Hepatocyte (in vitro differentiated cells): ENCODE measurements at regions not wholly inside any gene's neighbourhood (a gene's known extent, or its start where the extent isn't known, plus 50 kb on each side); places are given as distances from the start of the nearest gene placed in this dataset.

Source experiments
- DNase-seq: peaks from one replicate; pipeline ENCODE4 v3.0.0-alpha.2; 2016; ENCODE audit warnings: low spot score
- H2AFZ ChIP-seq: fragments of 200-600 bp; sonication (generic); 2 replicates; pipeline ENCODE4 v1.6.0; 2016; ENCODE audit warnings: antibody characterized with exemption, mild to moderate bottlenecking
- H3K27ac ChIP-seq: fragments of 200-600 bp; sonication (generic); 2 replicates; pipeline ENCODE4 v1.5.1; 2016; ENCODE audit warnings: mild to moderate bottlenecking
- H3K27me3 ChIP-seq: fragments of 200-600 bp; sonication (generic); 2 replicates; pipeline ENCODE4 v1.6.1; 2016
- H3K36me3 ChIP-seq: fragments of 200-600 bp; sonication (generic); replicated peaks from 2 replicates; pipeline ENCODE4 v1.5.1; 2016; ENCODE audit warnings: low read depth; ENCODE audit not compliant: insufficient read depth
- H3K4me1 ChIP-seq: fragments of 200-600 bp; sonication (generic); 2 replicates; pipeline ENCODE4 v1.5.1; 2016; ENCODE audit warnings: mild to moderate bottlenecking, moderate library complexity; ENCODE audit not compliant: insufficient read depth
- H3K4me2 ChIP-seq: fragments of 200-600 bp; sonication (generic); 2 replicates; pipeline ENCODE4 v1.6.0; 2016
- H3K4me3 ChIP-seq: fragments of 200-600 bp; sonication (generic); 2 replicates; pipeline ENCODE4 v1.5.1; 2016; ENCODE audit warnings: mild to moderate bottlenecking
- H3K79me2 ChIP-seq: fragments of 200-600 bp; sonication (generic); 2 replicates; pipeline ENCODE4 v1.6.0; 2017; ENCODE audit warnings: mild to moderate bottlenecking
- H3K9me2 ChIP-seq: fragments of 200-600 bp; sonication (generic); replicated peaks from 2 replicates; pipeline ENCODE4 v1.6.0; 2017; ENCODE audit warnings: mild to moderate bottlenecking; ENCODE audit not compliant: insufficient read depth
- H3K9me3 ChIP-seq: fragments of 200-600 bp; sonication (generic); 2 replicates; pipeline ENCODE4 v1.5.1; 2016; ENCODE audit warnings: low read depth, mild to moderate bottlenecking
- H4K20me1 ChIP-seq: fragments of 200-600 bp; sonication (generic); 2 replicates; pipeline ENCODE4 v1.6.0; 2016; ENCODE audit warnings: mild to moderate bottlenecking; ENCODE audit not compliant: insufficient read depth, poor library complexity, severe bottlenecking
- EZH2 ChIP-seq: fragments of 200-600 bp; sonication (generic); IDR thresholded peaks from 2 replicates; pipeline ENCODE4 v1.6.1; 2016; ENCODE audit warnings: antibody characterized with exemption, mild to moderate bottlenecking, borderline replicate concordance
- EZH2phosphoT487 ChIP-seq: fragments of 200-600 bp; sonication (generic); IDR thresholded peaks from one replicate; pipeline ENCODE4 v1.6.1; 2018; ENCODE audit warnings: antibody characterized with exemption, mild to moderate bottlenecking, low read depth, moderate library complexity; ENCODE audit not compliant: unreplicated experiment, severe bottlenecking
- WGBS: methylation state at CpG from one replicate; pipeline ENCODE4 v1.1.6; 2016; ENCODE audit warnings: low lambda C conversion rate; ENCODE audit errors: missing lambda C conversion rate; 5-methylcytosine and 5-hydroxymethylcytosine counted together
- TF ChIP-seq, protein P1 (sequence below): fragments of 200-600 bp; sonication (generic); IDR thresholded peaks from 2 replicates; pipeline ENCODE4 v1.5.1; 2016; ENCODE audit warnings: antibody characterized with exemption, mild to moderate bottlenecking; ENCODE audit not compliant: poor library complexity

DNA sequence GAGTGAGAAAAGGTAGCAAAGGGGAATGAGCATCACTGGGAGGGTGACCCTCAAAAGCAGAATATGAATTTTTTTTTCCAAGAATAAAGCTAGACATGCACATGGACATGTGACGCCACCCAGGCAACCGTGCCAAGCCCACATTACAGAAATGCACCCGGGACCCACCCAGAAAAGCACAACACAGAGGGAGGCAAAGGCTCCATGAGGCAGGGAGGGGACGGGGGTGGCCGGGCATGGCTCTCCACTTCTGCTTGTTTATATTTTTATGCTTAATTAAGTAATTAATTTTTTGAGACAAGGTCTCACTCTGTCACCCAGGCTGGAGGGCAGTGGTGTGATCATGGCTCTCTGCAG lies 1524.3 kb downstream of the BRD1 start:
- H3K27ac ChIP-seq: no peak overlapping the region
- H2AFZ ChIP-seq: no peak overlapping the region
- no peak for DNase-seq
- no peaks in the 10 kb centered on the region for H3K27me3 ChIP-seq
- WGBS: 93% methylated on average over 5 of the region's 5 CpGs
- H3K9me2 ChIP-seq: no peaks in the 10 kb centered on the region
- H3K4me3 ChIP-seq: no peak overlapping the region
- no peak overlapping the region for H3K4me2 ChIP-seq
- H3K4me1 ChIP-seq: no peaks in the 10 kb centered on the region
- H3K79me2 ChIP-seq: no peaks in the 10 kb centered on the region
- H3K9me3 ChIP-seq: no peaks in the 10 kb centered on the region
- no peaks in the 10 kb centered on the region for H4K20me1 ChIP-seq
- TF ChIP-seq EZH2 (no peak), EZH2phosphoT487 (no peak)
- TF ChIP-seq, protein P1, sequence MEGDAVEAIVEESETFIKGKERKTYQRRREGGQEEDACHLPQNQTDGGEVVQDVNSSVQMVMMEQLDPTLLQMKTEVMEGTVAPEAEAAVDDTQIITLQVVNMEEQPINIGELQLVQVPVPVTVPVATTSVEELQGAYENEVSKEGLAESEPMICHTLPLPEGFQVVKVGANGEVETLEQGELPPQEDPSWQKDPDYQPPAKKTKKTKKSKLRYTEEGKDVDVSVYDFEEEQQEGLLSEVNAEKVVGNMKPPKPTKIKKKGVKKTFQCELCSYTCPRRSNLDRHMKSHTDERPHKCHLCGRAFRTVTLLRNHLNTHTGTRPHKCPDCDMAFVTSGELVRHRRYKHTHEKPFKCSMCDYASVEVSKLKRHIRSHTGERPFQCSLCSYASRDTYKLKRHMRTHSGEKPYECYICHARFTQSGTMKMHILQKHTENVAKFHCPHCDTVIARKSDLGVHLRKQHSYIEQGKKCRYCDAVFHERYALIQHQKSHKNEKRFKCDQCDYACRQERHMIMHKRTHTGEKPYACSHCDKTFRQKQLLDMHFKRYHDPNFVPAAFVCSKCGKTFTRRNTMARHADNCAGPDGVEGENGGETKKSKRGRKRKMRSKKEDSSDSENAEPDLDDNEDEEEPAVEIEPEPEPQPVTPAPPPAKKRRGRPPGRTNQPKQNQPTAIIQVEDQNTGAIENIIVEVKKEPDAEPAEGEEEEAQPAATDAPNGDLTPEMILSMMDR: no peak
- H3K36me3 ChIP-seq: no peaks in the 10 kb centered on the region

DNA sequence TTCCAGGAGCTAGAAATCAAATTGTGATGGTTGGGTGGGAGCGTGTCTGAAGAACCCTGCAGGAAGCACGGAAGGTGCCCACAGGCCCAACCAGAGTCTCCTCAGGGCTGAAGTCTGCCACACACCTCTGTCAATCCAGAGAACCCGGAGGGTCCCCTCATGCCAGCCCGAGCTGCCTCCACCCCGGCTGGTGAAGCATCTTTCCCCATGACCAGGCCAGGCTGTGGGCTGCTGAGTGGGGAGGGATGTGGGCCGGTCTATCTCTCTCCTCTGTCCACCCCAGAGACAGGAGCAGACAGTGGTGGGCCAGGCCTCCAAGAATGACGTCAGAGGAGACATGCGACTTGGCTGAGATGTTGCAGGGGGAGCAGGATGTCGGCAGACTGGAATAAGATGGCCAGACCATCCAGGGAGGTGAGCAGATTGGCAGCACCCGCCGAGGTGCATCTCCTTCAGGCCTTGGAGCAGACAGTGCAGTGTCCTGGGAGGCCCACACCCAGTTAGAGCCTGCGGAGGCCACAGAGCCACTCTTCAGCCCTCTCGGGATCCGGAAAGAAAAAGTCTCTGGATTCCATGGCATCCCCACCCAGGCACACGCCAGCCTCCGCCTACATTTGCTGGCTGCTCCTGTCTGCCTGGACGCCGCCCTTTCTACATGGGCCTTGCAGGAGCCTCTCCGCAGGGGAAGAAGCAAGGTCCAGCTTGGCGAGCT lies 1524.9 kb downstream of the BRD1 start:
- whole genome bisulfite sequencing: 88% methylated on average over 20 of the region's 20 CpGs

DNA sequence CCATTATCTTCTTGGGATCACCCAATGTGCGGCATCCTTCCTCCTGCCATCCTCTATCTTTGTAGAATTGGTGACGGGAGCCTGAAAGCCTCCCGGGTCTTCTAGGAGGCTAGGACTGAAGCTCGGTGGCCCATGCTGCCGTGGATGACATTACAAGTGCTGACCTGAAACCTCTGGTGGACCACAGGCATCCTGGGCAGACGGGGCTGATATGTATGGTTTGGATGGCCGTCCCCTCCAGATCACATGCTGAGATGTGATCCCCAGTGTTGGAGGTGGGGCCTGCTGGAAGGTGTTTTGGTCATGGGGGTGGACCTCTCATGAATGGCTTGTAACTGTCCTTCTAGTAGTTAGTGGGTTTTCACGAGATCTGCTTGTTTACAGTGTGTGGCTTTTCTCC lies 1525.8 kb downstream of the BRD1 start:
- H3K9me3 ChIP-seq: no peaks in the 10 kb centered on the region
- no peak overlapping the region for H3K27ac ChIP-seq
- TF ChIP-seq, protein P1: no peak
- TF ChIP-seq EZH2phosphoT487 (no peak), EZH2 (no peak)
- no peaks in the 10 kb centered on the region for H3K36me3 ChIP-seq
- H3K4me3 ChIP-seq: no peak overlapping the region
- no peaks in the 10 kb centered on the region for H3K79me2 ChIP-seq
- no peak for DNase-seq
- no peaks in the 10 kb centered on the region for H3K27me3 ChIP-seq
- 85% methylated on average over 8 of the region's 8 CpGs for WGBS
- H3K4me1 ChIP-seq: no peaks in the 10 kb centered on the region
- no peak overlapping the region for H3K4me2 ChIP-seq
- no peak overlapping the region for H2AFZ ChIP-seq
- H4K20me1 ChIP-seq: no peaks in the 10 kb centered on the region
- H3K9me2 ChIP-seq: no peaks in the 10 kb centered on the region

More for the DNA sequence above, 1524.9 kb downstream of the BRD1 start:
- DNase-seq: no peak
- TF ChIP-seq, protein P1: no peak
- TF ChIP-seq EZH2: no peak
- H3K36me3 ChIP-seq: no peaks in the 10 kb centered on the region
- no peak overlapping the region for H2AFZ ChIP-seq
- H3K4me2 ChIP-seq: no peak overlapping the region
- no peaks in the 10 kb centered on the region for H3K9me3 ChIP-seq
- no peaks in the 10 kb centered on the region for H3K4me1 ChIP-seq
- H3K4me3 ChIP-seq: no peak overlapping the region
- H4K20me1 ChIP-seq: no peaks in the 10 kb centered on the region
- no peaks in the 10 kb centered on the region for H3K79me2 ChIP-seq
- no peak overlapping the region for H3K27ac ChIP-seq
- no peaks in the 10 kb centered on the region for H3K9me2 ChIP-seq
- H3K27me3 ChIP-seq: no peaks in the 10 kb centered on the region
